ENCODE measurements at regions not wholly inside any gene's neighbourhood (a gene's known extent, or its start where the extent isn't known, plus 50 kb on each side); places are given as distances from the start of the nearest gene placed in this dataset.

- no peak for FAIRE-seq
- dilution Hi-C loops (cut with MboI; ENCODE audit: extremely low pct_ligation_motif_present, low sequenced_read_pairs), result no loop called here
- no peaks in the 10 kb centered on the region for H3K27me3 ChIP-seq (ENCODE audit: control insufficient read depth in 2 of 2, insufficient read depth in 2 of 2, low read length in 2 of 2)
Measured at GRCh38 chr7:82616059-82616728, 172.6 kb upstream of the CACNA2D1 start.

More at GRCh38 chr7:82616059-82616728, 172.6 kb upstream of the CACNA2D1 start:
- H2AFZ ChIP-seq (ENCODE audit: low read depth, low read length), result no peak overlapping the region
- H4K20me1 ChIP-seq (replicated peaks; ENCODE audit: control insufficient read depth, extremely low read depth, insufficient read depth, low read length), result no peaks in the 10 kb centered on the region
- no peaks in the 10 kb centered on the region for H3K9me1 ChIP-seq (replicated peaks; ENCODE audit: control insufficient read depth, extremely low read depth, insufficient read depth, low read length)
- H3K36me3 ChIP-seq (ENCODE audit: control insufficient read depth in 2 of 2, extremely low read depth in 1 of 2, insufficient read depth in 2 of 2, low read length in 2 of 2), result no peaks in the 10 kb centered on the region
- POLR2A ChIA-PET, result no interaction called here
- CTCF ChIA-PET, result interaction anchor here (1.4 to 2.5 kb wide), 2 partner anchors 11 to 135 kb away, joined by 3 to 18 read pairs; no protein-coding TSS in a partner anchor
- intact Hi-C loops (cut with micrococcal nuclease), result no loop called here
- H3K4me1 ChIP-seq (ENCODE audit: control insufficient read depth, extremely low read depth, insufficient read depth, low read length), result no peaks in the 10 kb centered on the region
- H3K4me3 ChIP-seq (replicated peaks in 1 of 3; ENCODE audit: insufficient read depth in 1 of 3, low read depth in 1 of 3, low read length in 3 of 3), result no peak overlapping the region
- no TSS peak for BruUV-seq (replicated peaks)
- no peak overlapping the region for H3K9ac ChIP-seq (replicated peaks; ENCODE audit: extremely low read depth, insufficient read depth, low read length)
- no peaks in the 10 kb centered on the region for H3K9me3 ChIP-seq (replicated peaks; ENCODE audit: control insufficient read depth, insufficient read depth, low read length)
- H3K79me2 ChIP-seq (ENCODE audit: control insufficient read depth, insufficient read depth, low read length), result no peaks in the 10 kb centered on the region
- H3K27ac ChIP-seq (ENCODE audit: insufficient read depth, low read depth, low read length), result no peak overlapping the region
- H3K4me2 ChIP-seq (ENCODE audit: insufficient read depth, low read length), result no peak overlapping the region
- DNase-seq (ENCODE audit: low read depth, low spot score), result no peak
- TF ChIP-seq MAX (IDR thresholded peaks at IDR 0.05; ENCODE audit: insufficient read depth, insufficient read length) (no peak), GATA2 (IDR thresholded peaks at IDR 0.05; ENCODE audit: insufficient read depth, insufficient read length, low read depth, low read length) (no peak), FOS (IDR thresholded peaks at IDR 0.05; ENCODE audit: borderline replicate concordance, insufficient read depth, low read length) (no peak), EZH2 (IDR thresholded peaks at IDR 0.05; ENCODE audit: borderline replicate concordance, low read depth, low read length, severe bottlenecking) (no peak), MYC (IDR thresholded peaks at IDR 0.05; ENCODE audit: low read depth, low read length) (no peak), JUN (IDR thresholded peaks at IDR 0.05; ENCODE audit: borderline replicate concordance, insufficient read depth, insufficient read length, low read depth) (no peak), CTCF (IDR thresholded peaks at IDR 0.05; ENCODE audit: extremely low read depth in 1 of 2, insufficient read depth in 1 of 2, low read depth in 1 of 2, low read length in 2 of 2) (no peak), POLR2AphosphoS5 (IDR thresholded peaks at IDR 0.05; ENCODE audit: insufficient read depth, low read depth, low read length) (no peak)
